Large intestine (tissue), 3 donors: ENCODE measurements at regions not wholly inside any gene's neighbourhood (a gene's known extent, or its start where the extent isn't known, plus 50 kb on each side); places are given as distances from the start of the nearest gene placed in this dataset.

ENCODE experiments used
- DNase-seq, 2 donors: peaks; one replicate each; pipeline versions ENCODE4 v3.0.0 to v3.0.0-alpha.2; 2013
- H3K27ac ChIP-seq: one replicate; pipeline ENCODE4 v1.5.1; 2013; ENCODE audit warnings: low read length
- H3K27me3 ChIP-seq: 2 replicates; pipeline ENCODE4 v1.6.1; 2013; ENCODE audit warnings: low read length; ENCODE audit not compliant: control insufficient read depth, insufficient read depth
- H3K36me3 ChIP-seq: 2 replicates; pipeline ENCODE4 v1.6.1; 2013; ENCODE audit warnings: low read length; ENCODE audit not compliant: control insufficient read depth, insufficient read depth
- H3K4me1 ChIP-seq: one replicate; pipeline ENCODE4 v1.6.1; 2013; ENCODE audit warnings: low read length; ENCODE audit not compliant: control insufficient read depth, insufficient read depth
- H3K4me3 ChIP-seq: one replicate; pipeline ENCODE4 v1.5.1; 2013; ENCODE audit warnings: low read length
- H3K9me3 ChIP-seq: one replicate; pipeline ENCODE4 v1.6.1; 2013; ENCODE audit warnings: mild to moderate bottlenecking, low read depth, low read length, moderate library complexity; ENCODE audit not compliant: control insufficient read depth
- WGBS: methylation state at CpG from one replicate; pipeline ENCODE4 v1.1.5; 2013; ENCODE audit warnings: low lambda C conversion rate; ENCODE audit not compliant: insufficient coverage; 5-methylcytosine and 5-hydroxymethylcytosine counted together

DNA sequence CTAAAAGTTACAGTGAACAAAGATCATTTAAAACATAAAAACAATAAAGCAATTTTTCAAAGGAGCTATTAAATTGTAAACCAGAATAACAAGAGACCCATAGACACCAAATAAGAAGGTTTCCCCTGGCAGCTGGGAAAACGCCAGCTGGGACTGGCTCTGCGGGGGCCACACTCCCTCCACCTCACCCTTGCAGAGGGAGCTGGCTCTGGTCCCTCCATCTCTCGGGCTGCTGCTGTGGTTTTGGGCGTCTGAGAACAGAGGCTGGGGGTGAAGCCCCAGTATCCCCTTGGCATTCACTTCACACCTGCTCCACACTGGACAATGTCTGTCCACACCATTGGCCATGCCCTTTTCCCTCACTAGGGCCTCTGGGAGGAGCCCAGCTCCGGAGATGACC lies 62.1 kb upstream of the OTOS start:
- H3K9me3 ChIP-seq: no peaks in the 10 kb centered on the region
- H3K4me3 ChIP-seq: no peak overlapping the region
- no peaks in the 10 kb centered on the region for H3K4me1 ChIP-seq
- no CpG with 5 or more reads among the region's 5 CpGs for WGBS
- no peaks in the 10 kb centered on the region for H3K27me3 ChIP-seq
- no peak overlapping the region for H3K27ac ChIP-seq
- DNase-seq: no peak
- H3K36me3 ChIP-seq: no peaks in the 10 kb centered on the region

DNA sequence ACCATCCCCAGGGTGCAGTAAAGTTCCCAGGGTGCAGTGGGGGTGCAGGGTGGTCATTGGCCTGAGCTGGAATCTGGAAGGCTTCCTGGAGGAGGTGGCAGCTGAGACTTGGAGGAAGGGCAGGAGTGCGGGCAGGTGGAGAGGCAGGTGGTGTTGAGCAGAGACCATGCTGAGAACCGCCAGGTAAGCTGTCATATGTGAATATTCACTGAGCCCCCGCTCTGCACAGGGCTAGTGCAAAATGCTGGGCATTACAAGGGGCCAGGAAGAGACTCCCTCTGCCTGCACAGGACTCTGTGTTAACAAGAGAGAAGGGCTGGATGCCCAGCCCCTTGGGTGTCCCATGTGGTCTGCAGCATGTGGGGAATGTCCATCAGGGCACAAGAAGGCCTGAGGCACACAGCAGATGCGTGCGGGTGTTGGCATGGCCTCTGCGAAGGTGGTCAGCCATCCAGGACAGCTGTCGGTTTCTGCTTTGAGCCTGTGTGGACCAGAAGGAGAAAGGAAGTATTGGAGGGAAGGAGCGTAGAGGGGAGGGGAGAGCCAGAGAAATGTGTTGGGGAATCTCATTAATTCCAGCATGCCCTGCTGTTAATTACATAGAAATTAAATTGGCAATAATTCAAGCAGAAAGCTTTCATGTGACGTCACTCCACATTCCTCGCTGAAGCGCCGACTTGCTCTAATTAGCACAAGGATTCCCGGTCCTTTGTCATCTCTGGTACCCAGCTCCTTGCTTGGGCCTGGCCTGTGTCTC lies 62.8 kb upstream of the OTOS start:
- WGBS: no CpG with 5 or more reads among the region's 13 CpGs

DNA sequence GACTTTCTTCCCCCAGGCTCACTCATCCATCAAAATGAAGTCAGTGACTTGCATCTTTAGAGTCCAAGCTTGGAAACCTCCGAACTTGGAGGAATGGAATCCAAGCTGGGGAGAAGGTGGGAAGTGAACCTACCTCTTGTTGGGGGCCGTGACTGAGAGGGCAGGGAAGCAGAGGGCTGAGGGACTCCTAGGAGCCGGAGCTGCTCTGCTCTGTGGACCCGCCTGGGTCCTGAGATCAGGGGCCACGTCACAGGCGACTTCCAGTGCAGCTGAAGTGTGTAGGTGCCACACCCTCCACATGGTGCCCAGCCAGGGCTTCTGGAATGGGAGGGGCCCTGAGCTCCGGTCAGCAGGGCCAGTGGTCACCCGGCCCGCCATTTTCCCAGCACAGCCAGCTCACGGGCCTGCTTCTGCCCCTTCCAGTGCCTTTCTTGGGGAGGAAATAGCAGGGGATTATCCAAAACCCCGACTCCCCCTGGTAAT lies 63.4 kb upstream of the OTOS start:
- Histone ChIP-seq H3K4me1 (no peaks in the 10 kb centered on the region), H3K27me3 (no peaks in the 10 kb centered on the region), H3K4me3 (no peak overlapping the region), H3K27ac (no peak overlapping the region), H3K9me3 (no peaks in the 10 kb centered on the region), H3K36me3 (no peaks in the 10 kb centered on the region)
- no CpG with 5 or more reads among the region's 11 CpGs for WGBS
- no peak for DNase-seq

More for the DNA sequence above, 62.8 kb upstream of the OTOS start:
- H3K4me1 ChIP-seq: no peaks in the 10 kb centered on the region
- no peaks in the 10 kb centered on the region for H3K36me3 ChIP-seq
- no peak for DNase-seq
- H3K9me3 ChIP-seq: no peaks in the 10 kb centered on the region
- no peak overlapping the region for H3K4me3 ChIP-seq
- H3K27ac ChIP-seq: no peak overlapping the region
- H3K27me3 ChIP-seq: no peaks in the 10 kb centered on the region

DNA sequence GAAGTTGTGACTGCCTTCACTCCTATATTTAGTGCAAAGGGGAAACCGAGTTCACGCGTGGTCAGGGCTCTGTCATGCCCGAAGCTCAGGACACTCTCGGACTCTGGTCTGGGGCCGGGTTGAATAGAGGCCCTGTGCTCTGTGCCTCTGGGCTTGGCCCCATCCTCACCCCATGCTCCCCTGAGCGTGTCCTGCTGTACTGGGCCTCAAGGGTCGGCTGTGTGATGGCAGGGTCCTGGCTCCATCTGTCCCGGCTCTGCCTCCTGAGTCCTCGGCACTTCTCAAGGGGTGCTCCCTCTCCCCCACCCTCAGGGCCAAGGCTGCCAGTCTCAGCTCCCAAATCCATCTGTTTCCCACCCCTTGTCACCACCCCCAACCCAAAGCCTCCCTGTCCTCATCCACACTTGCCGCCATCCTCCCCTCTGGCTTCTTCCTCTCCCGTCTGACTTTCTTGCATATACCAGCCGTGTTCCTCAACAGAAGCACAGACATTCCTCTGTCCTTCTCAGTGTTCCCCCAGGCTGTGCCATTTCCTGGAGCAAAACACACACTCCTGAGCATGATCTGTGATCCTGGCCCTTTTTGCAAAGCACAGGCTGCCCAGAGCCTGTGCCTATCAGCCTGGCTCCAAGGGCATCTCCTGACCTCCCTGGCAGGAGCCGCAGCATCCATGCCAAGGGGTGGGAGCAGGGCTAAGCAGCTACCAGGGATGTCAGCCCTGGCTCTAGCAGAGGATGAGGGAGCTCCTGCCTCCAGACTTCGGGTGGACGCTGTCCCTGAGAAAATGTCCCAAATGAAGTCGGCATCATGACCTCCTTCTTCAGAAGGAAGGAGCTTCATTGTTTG lies 64.2 kb upstream of the OTOS start:
- DNase-seq: no peak
- 83% methylated on average over 1 of the region's 17 CpGs for WGBS
- no peaks in the 10 kb centered on the region for H3K4me1 ChIP-seq

DNA sequence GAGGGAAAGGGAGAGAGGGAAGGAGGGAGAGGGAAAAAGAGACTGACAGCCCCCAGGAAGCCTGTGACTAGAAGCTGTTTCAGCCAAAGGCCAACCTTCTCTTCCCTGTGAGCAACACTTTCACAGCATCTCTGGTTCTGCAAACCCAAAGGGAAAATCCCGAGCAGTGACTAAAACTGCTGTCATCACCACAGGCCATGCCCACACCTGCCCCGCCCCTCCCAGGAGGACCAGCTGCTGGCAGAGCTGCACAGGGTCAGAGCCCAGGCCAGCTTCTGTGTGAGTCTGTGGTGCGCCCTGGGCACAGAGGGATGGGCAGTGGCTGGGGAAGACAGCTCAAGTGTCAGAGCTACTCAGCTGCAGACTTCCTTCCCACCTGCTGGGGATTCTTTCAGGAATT lies 64.9 kb upstream of the OTOS start:
- Histone ChIP-seq H3K4me1 (no peaks in the 10 kb centered on the region), H3K27ac (no peak overlapping the region), H3K9me3 (no peaks in the 10 kb centered on the region), H3K36me3 (no peaks in the 10 kb centered on the region), H3K4me3 (no peak overlapping the region), H3K27me3 (no peaks in the 10 kb centered on the region)
- DNase-seq: no peak
- no CpG with 5 or more reads among the region's 3 CpGs for WGBS

More for the DNA sequence above, 64.2 kb upstream of the OTOS start:
- Histone ChIP-seq H3K4me3 (no peak overlapping the region), H3K27ac (no peak overlapping the region), H3K36me3 (no peaks in the 10 kb centered on the region), H3K27me3 (no peaks in the 10 kb centered on the region), H3K9me3 (no peaks in the 10 kb centered on the region)

DNA sequence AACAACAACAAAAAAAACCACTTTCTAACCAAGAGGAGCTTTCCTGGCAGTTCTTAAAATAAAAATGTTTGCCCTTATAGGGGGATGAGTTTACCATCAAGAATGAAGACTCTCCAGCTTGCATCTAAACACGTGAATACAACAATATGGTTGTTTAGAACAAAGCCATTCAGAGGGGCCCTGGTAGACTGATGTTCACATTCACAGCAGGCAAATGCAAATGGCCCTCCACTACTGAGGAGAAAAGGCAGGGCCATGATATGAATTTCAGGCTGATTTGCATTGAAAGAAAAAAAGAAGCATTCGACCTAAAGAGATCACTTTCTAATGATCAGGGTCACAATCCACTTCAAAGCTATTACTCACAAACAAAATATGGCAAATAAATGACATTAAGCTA lies 65.3 kb upstream of the OTOS start:
- WGBS: 60% methylated on average over 1 of the region's 2 CpGs
- H3K27me3 ChIP-seq: no peaks in the 10 kb centered on the region
- no peak overlapping the region for H3K27ac ChIP-seq

DNA sequence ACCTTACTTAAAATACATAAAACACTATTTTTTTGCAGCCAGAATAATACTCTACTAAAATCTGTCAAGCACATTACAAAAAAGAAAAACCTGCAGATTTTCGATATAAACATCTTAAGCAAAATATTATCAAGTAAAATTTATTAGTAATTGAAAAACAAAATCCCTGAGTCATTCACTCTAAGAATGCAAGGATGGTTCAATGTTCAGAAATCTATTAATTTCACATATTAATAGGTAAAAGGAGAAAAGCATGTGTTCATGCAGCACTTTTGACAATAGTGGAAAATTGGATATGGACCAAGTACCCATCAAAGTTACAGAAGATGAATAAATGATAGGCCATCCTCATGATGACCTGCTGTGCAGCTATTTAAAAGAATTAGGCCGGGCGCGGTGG lies 66.2 kb upstream of the OTOS start:
- no peaks in the 10 kb centered on the region for H3K36me3 ChIP-seq
- no peak overlapping the region for H3K27ac ChIP-seq
- H3K9me3 ChIP-seq: no peaks in the 10 kb centered on the region
- WGBS: 100% methylated on average over 1 of the region's 4 CpGs
- no peak overlapping the region for H3K4me3 ChIP-seq
- H3K27me3 ChIP-seq: no peaks in the 10 kb centered on the region
- no peak for DNase-seq
- H3K4me1 ChIP-seq: no peaks in the 10 kb centered on the region

More for the DNA sequence above, 65.3 kb upstream of the OTOS start:
- H3K36me3 ChIP-seq: no peaks in the 10 kb centered on the region
- DNase-seq: no peak
- H3K4me1 ChIP-seq: no peaks in the 10 kb centered on the region
- H3K4me3 ChIP-seq: no peak overlapping the region
- no peaks in the 10 kb centered on the region for H3K9me3 ChIP-seq

DNA sequence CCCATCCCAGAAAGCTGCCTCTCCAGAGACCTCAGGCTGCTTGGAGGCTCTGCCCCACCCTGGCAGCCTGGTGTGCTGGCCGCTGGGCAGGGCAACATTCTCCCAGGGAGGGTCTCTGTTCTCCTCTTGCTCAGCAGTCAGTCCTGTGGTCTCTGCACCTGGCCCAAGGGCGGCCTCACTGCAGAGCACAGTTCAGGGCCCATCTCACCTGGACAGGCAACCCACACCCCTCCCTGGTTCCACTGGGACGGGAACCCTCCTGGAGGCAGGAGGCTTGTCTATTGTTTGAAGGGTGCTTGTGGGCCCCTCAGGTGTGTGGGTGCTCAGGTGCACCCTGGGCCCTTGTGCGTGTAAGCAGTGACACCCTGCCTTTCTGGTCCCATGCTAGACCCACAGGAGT lies 67.2 kb upstream of the OTOS start:
- Histone ChIP-seq H3K27me3 (no peaks in the 10 kb centered on the region), H3K27ac (no peak overlapping the region), H3K4me1 (no peaks in the 10 kb centered on the region), H3K9me3 (no peaks in the 10 kb centered on the region), H3K4me3 (no peak overlapping the region), H3K36me3 (no peaks in the 10 kb centered on the region)
- WGBS: no CpG with 5 or more reads among the region's 4 CpGs
- DNase-seq: no peak

DNA sequence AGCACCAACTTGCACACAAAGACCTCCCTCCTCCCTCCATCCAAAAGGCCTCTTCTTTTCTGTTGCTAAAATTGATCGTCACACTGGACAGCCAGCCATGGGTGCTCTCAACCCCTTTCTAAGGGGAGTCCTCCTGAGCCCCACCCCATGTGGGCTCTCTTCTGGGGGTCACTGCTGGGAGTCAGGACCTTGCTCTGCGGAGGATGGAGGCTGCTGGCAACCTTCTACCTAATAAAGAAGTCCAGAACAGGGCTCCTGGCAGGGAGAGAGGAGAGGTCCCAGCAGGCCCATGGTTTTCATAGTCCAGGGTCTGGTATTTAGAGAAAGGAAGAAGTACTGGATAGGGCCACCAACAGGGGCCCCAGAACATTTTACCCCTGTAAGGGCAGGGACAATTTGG lies 67.6 kb upstream of the OTOS start:
- Histone ChIP-seq H3K4me3 (no peak overlapping the region), H3K4me1 (no peaks in the 10 kb centered on the region), H3K9me3 (no peaks in the 10 kb centered on the region), H3K36me3 (no peaks in the 10 kb centered on the region), H3K27me3 (no peaks in the 10 kb centered on the region), H3K27ac (no peak overlapping the region)
- DNase-seq: no peak
- WGBS: no CpG with 5 or more reads among the region's 2 CpGs

DNA sequence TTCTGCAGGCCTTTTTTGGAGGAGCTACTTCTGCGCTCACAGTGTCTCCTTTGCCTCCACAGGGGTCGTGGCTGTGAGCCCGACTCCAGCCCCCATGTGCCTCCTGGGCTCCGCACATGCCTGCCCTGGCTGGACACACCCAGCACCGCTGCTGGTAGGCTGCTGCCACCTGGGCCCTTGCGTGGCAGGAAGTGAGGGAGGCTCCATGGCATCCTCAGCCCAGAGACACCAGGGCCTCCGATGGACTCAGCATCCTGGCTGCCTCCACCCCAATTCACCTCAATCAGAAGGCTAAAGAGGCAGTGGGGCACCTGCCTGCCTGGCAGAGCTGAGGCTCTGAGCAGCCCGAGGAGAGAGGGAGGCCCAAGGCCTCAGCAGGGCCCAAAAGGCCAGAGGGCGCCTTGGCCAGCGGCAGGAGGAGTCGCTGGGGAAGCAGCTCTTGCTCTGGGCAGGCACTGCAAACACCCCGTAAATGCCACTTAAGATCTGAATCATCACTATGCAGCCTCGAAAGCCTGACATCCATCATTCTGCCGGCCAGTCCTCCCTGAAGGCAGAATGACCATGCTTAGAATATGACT lies 68.3 kb upstream of the OTOS start:
- no peaks in the 10 kb centered on the region for H3K9me3 ChIP-seq
- no peak overlapping the region for H3K27ac ChIP-seq
- no peak for DNase-seq
- H3K4me3 ChIP-seq: no peak overlapping the region
- H3K4me1 ChIP-seq: no peaks in the 10 kb centered on the region
- no peaks in the 10 kb centered on the region for H3K27me3 ChIP-seq
- no CpG with 5 or more reads among the region's 14 CpGs for WGBS
- H3K36me3 ChIP-seq: no peaks in the 10 kb centered on the region
